ENCODE measurements at regions not wholly inside any gene's neighbourhood (a gene's known extent, or its start where the extent isn't known, plus 50 kb on each side); places are given as distances from the start of the nearest gene placed in this dataset.

- 85 to 93% (median 89%) methylated on average over 7 of the region's 7 CpGs for WGBS, 4 donors
- TF ChIP-seq POLR2A (IDR thresholded peaks at IDR 0.05) (no peak), CTCF (IDR thresholded peaks at IDR 0.05) (no peak)
- H3K27ac ChIP-seq = no peak overlapping the region
- DNase-seq = no peak
- H3K36me3 ChIP-seq = no peaks in the 10 kb centered on the region
- peaks cover 0 to 16% (median 0%) of the 10 kb centered on the region in 9 donors for H3K27me3 ChIP-seq
- ATAC-seq = no peak
- H3K4me1 ChIP-seq = no peaks in the 10 kb centered on the region
- H3K4me3 ChIP-seq = no peak overlapping the region
- no peaks in the 10 kb centered on the region for H3K9me3 ChIP-seq
- intact Hi-C loops (cut with DNase I) = no loop called here
These were observed 579.0 kb downstream of the TBC1D22A start for GRCh38 chr22:47341464-47341863.

DNA sequence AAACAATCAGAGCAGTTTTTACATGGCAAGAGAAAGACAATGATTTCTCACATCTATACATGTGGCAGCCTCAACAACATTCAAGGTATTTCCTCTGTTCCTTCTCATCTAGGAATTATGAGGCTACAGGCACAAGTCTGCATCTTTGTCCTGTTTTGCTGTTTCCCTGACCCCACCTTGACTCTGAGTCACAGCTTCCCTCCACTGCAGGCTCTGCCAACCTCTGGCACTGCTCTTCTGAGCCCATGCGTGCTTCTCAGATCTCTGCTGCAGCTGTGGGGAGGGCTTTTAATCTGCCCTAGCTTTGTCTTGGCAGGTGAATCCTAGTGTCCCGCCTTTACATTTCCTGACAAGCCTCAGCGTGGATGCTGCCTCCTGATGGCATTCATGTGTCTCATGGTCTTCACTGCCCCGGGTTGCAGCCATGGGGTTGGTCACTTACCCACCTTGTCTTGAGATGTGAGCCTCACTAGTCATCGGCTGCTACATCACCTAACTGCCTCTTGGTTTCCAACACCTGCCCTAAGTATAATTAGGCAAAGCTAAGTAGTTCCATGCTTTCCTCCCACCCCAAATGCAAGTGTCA lies 578.5 kb downstream of the TBC1D22A start:
- Histone ChIP-seq H3K9me3 (no peaks in the 10 kb centered on the region), H3K4me3 (no peak overlapping the region), H3K27me3 (peaks cover 0 to 16% (median 0%) of the 10 kb centered on the region in 9 donors), H3K36me3 (no peaks in the 10 kb centered on the region), H3K27ac (no peak overlapping the region), H3K4me1 (no peaks in the 10 kb centered on the region)
- DNase-seq (no peak), ATAC-seq (no peak)
- TF ChIP-seq CTCF (IDR thresholded peaks at IDR 0.05) (no peak), POLR2A (IDR thresholded peaks at IDR 0.05) (no peak)
- intact Hi-C loops (cut with DNase I) = no loop called here
- 58 to 78% (median 71%) methylated on average over 5 of the region's 5 CpGs for WGBS, 4 donors

GRCh38 chr22:47337161-47337621 lies 574.7 kb downstream of the TBC1D22A start:
- Histone ChIP-seq H3K27ac (no peak overlapping the region), H3K9me3 (peaks cover 0 to 12% (median 0%) of the 10 kb centered on the region in 12 donors), H3K4me3 (peak overlapping the region in 4 of 12 donors; percentile 10 to 36 (median 26)), H3K27me3 (peaks cover 0 to under 1% (median 0%) of the 10 kb centered on the region in 9 donors), H3K4me1 (no peaks in the 10 kb centered on the region), H3K36me3 (no peaks in the 10 kb centered on the region)
- ATAC-seq = peak in 2 of 4 donors; percentile 46 to 64
- no peak for DNase-seq
- 45 to 61% (median 53%) methylated on average over 8 of the region's 8 CpGs for WGBS, 4 donors
- TF ChIP-seq POLR2A (IDR thresholded peaks at IDR 0.05) (no peak), CTCF (IDR thresholded peaks at IDR 0.05) (no peak)
- intact Hi-C loops (cut with DNase I) = no loop called here

- H3K27me3 ChIP-seq = peaks cover 0 to 8% (median 0%) of the 10 kb centered on the region in 9 donors
- no peaks in the 10 kb centered on the region for H3K36me3 ChIP-seq
- ATAC-seq (no peak), DNase-seq (no peak)
- TF ChIP-seq POLR2A (IDR thresholded peaks at IDR 0.05) = no peak
- no peak for TF ChIP-seq CTCF (IDR thresholded peaks at IDR 0.05)
- H3K4me1 ChIP-seq = no peaks in the 10 kb centered on the region
- peaks cover 0 to 12% (median 0%) of the 10 kb centered on the region in 12 donors for H3K9me3 ChIP-seq
- intact Hi-C loops (cut with DNase I) = no loop called here
- H3K27ac ChIP-seq = no peak overlapping the region
- H3K4me3 ChIP-seq = no peak overlapping the region
- 89 to 94% (median 93%) methylated on average over 3 of the region's 3 CpGs for WGBS, 4 donors
These were observed 573.5 kb downstream of the TBC1D22A start for GRCh38 chr22:47335958-47336357.

Measured in heart left ventricle (tissue), 16 donors.